ENCODE measurements at regions not wholly inside any gene's neighbourhood (a gene's known extent, or its start where the extent isn't known, plus 50 kb on each side); places are given as distances from the start of the nearest gene placed in this dataset.
A peak's percentile ranks its signal among the peaks of the same experiment; 100 is the strongest.
"Not testable (repeated sequence)": the region's sequence is repeated elsewhere in the genome, so short reads cannot be mapped to it uniquely, and the experiment has no call there.

- DNase-seq (ENCODE audit: low read depth in 2 of 3, low spot score in 2 of 3) = no peak
These were observed 109.6 kb downstream of the CTNND1 start for GRCh38 chr11:57871231-57871630.

GRCh38 chr11:57873196-57873911, 111.8 kb downstream of the CTNND1 start:
- no peak for DNase-seq (ENCODE audit: low read depth in 2 of 3, low spot score in 2 of 3)

- DNase-seq (ENCODE audit: low read depth in 2 of 3, low spot score in 2 of 3) = no peak
These were observed 113.4 kb downstream of the CTNND1 start for GRCh38 chr11:57874981-57875380.

GRCh38 chr11:57881647-57882046, 120.0 kb downstream of the CTNND1 start:
- no peak for DNase-seq (ENCODE audit: low read depth in 2 of 3, low spot score in 2 of 3)

- DNase-seq (ENCODE audit: low read depth in 2 of 3, low spot score in 2 of 3) = no peak
These were observed 122.0 kb downstream of the CTNND1 start for GRCh38 chr11:57883630-57884029.

- DNase-seq (ENCODE audit: low read depth in 2 of 3, low spot score in 2 of 3) = peak in 1 of 3 donors; percentile 26
These were observed 123.9 kb downstream of the CTNND1 start for GRCh38 chr11:57885298-57886050.

- no peak for DNase-seq (ENCODE audit: low read depth in 2 of 3, low spot score in 2 of 3)
These were observed 126.8 kb downstream of the CTNND1 start for GRCh38 chr11:57888386-57888785.

GRCh38 chr11:57890521-57890920, 128.9 kb downstream of the CTNND1 start:
- no peak for DNase-seq (ENCODE audit: low read depth in 2 of 3, low spot score in 2 of 3)

GRCh38 chr11:57893200-57893599, 130.5 kb upstream of the OR9Q1 start:
- not testable (repeated sequence) for DNase-seq (ENCODE audit: low read depth in 2 of 3, low spot score in 2 of 3)

- peak in 1 of 3 donors; percentile 31 for DNase-seq (ENCODE audit: low read depth in 2 of 3, low spot score in 2 of 3)
These were observed 127.1 kb upstream of the OR9Q1 start for GRCh38 chr11:57896361-57897145.

- DNase-seq (ENCODE audit: low read depth in 2 of 3, low spot score in 2 of 3) = no peak
These were observed 124.3 kb upstream of the OR9Q1 start for GRCh38 chr11:57899378-57899777.

- no peak for DNase-seq (ENCODE audit: low read depth in 2 of 3, low spot score in 2 of 3)
These were observed 123.4 kb upstream of the OR9Q1 start for GRCh38 chr11:57900320-57900719.

- no peak for DNase-seq (ENCODE audit: low read depth in 2 of 3, low spot score in 2 of 3)
These were observed 122.4 kb upstream of the OR9Q1 start for GRCh38 chr11:57901278-57901677.

- no peak for DNase-seq (ENCODE audit: low read depth in 2 of 3, low spot score in 2 of 3)
These were observed 121.9 kb upstream of the OR9Q1 start for GRCh38 chr11:57901756-57902155.

- DNase-seq (ENCODE audit: low read depth in 2 of 3, low spot score in 2 of 3) = no peak
These were observed 120.7 kb upstream of the OR9Q1 start for GRCh38 chr11:57903011-57903410.

- peak in 2 of 3 donors; percentile 67 to 76 for DNase-seq (ENCODE audit: low read depth in 2 of 3, low spot score in 2 of 3)
These were observed 120.1 kb upstream of the OR9Q1 start for GRCh38 chr11:57903441-57904123.

- DNase-seq (ENCODE audit: low read depth in 2 of 3, low spot score in 2 of 3) = no peak
These were observed 119.3 kb upstream of the OR9Q1 start for GRCh38 chr11:57904376-57904775.

- DNase-seq (ENCODE audit: low read depth in 2 of 3, low spot score in 2 of 3) = no peak
These were observed 118.2 kb upstream of the OR9Q1 start for GRCh38 chr11:57905439-57905838.

GRCh38 chr11:57908399-57908798, 115.3 kb upstream of the OR9Q1 start:
- DNase-seq (ENCODE audit: low read depth in 2 of 3, low spot score in 2 of 3) = not testable (repeated sequence)

- DNase-seq (ENCODE audit: low read depth in 2 of 3, low spot score in 2 of 3) = not testable (repeated sequence)
These were observed 112.2 kb upstream of the OR9Q1 start for GRCh38 chr11:57911522-57911921.

Data from hematopoietic multipotent progenitor cell (in vitro differentiated cells).